Middle frontal gyrus (tissue), 1 donor: ENCODE measurements at regions not wholly inside any gene's neighbourhood (a gene's known extent, or its start where the extent isn't known, plus 50 kb on each side); places are given as distances from the start of the nearest gene placed in this dataset.
"Not testable (repeated sequence)": the region's sequence is repeated elsewhere in the genome, so short reads cannot be mapped to it uniquely, and the experiment has no call there.

ENCODE experiments used
- DNase-seq: peaks from one replicate; pipeline ENCODE4 v3.0.0-alpha.2; 2015; ENCODE audit warnings: low spot score; ENCODE audit errors: extremely low spot score

- DNase-seq, result not testable (repeated sequence)
Observed at GRCh38 chr5:62994842-62995241, 416.2 kb downstream of the LRRC70 start.

GRCh38 chr5:62985749-62986148 is 407.1 kb downstream of the LRRC70 start:
- DNase-seq, result no peak

- no peak for DNase-seq
Observed at GRCh38 chr5:62982348-62982747, 403.7 kb downstream of the LRRC70 start.

DNA sequence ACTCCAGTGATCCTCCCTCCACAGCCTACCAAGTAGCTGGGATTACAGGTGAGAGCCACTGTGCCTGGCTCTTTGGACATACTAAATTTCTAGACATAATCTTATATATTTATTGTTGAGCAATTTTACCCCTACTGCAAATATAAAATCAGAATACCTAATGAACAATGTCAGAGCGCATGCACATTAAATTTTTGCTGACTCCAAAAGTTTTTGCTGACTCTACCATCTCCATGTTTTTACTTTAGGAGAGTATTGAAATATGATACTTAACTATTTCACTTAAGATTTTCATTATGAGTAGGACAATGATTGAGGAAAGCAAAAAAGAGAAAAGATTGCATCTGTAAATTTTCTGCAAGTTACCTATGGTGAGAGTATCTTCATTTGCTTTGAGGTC is 402.3 kb downstream of the LRRC70 start:
- no peak for DNase-seq

DNA sequence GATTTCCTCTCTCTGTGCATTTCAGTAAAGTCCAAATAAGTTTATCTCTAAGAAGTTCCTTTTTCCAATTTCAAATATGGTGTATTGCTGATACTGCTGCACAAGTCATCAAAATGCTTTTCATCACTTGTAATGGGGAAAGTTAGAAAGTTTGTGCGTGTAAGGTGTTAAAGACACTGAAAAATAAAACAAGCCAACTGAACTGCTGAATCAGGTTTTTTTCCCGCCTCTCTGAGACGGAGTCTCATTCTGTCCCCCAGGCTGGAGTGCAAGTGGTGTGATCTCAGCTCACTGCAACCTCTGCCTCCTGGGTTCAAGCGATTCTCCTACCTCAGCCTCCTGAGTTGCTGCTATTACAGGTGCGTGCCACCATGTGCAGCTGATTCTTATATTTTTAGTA is 400.9 kb downstream of the LRRC70 start:
- no peak for DNase-seq

DNA sequence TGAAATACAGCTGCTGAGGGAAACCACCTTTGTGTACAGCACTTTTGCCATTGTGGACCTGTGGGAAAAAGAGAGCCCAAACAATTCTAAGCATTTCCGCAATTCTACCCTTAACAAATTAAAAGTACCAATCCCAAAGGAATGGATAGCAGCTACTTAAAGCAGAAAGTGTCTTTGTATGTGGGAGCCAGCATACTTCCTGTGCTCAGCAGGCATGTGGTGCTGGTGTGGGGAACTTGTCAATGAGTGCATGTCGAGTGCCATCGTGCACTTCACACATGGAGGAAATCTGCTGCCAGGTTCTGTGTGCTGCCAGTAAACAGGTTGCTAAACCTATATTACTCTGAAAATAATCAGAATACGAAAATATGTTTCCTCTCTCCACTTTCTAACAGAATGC is 399.0 kb downstream of the LRRC70 start:
- no peak for DNase-seq

DNA sequence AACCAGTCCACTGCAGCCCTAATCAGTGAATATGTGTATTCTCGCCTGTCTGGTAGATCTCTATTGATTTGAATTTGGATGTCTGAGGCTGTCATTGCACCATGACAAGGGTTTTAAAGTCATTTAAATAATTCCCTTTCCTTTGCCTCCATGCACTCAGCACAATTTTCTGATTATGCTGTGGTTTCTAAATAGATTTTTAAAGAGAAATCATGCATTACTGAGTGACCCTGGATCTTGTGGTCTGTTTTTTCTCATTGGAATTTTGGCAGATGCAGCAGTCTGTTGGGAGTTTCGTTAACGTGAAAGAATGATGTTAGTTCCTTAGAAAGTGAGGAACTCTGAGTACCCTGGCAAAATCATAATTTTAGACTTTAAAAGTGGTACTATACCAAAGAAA is 396.0 kb downstream of the LRRC70 start:
- DNase-seq, result no peak

DNA sequence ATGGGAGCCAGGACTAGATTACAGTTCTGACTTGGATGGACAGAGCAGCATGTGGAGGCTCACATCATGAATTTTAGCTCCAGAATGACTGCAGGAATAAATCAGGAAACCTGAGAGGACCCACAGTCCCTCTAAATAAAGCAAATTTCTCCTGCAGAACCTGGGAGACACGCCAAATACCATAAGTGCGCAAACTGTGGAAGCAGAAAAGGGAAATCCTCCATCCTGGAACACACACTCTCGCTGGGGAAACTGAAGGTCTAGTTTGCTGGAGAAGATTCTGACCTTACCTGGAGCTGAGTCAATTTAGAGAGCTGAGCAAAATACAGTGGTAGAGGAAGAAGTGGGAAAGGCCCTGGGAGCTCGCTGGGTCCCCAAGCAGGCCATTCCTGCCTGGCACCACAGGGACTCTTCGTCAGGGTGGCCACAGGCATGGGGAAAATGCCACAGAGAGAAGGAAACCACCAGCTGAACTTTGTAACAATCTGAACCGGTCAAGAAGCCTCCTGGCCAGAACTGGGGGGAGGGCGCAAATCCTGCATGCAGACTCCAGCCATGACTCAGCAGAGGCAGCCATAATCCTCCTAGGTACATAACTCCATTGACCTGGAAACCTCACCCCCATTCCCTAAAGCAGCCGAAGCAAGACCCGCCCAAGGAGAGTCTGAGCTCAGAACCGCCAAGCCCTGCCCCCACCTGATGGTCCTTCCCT is 390.9 kb downstream of the LRRC70 start:
- DNase-seq, result no peak

DNA sequence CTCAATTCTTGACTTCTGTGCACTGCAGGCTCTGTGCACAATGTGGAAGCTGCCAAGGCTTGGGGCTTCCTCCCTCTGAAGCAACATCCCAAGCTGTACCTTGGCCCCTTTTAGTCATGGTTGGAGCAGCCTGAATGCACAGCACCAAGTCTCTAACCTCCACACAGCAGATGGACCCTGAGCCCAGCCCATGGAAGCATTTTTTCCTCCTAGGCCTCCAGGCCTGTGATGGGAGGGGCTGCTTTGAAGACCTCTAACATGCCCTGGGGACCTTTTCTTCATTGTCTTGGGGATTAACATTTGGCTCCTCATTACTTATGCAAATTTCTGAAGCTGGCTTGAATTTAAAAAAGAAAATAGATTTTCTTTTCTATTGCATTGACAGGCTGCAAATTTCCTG is 385.8 kb downstream of the LRRC70 start:
- no peak for DNase-seq

- no peak for DNase-seq
Observed at GRCh38 chr5:62960781-62961180, 382.2 kb downstream of the LRRC70 start.

DNA sequence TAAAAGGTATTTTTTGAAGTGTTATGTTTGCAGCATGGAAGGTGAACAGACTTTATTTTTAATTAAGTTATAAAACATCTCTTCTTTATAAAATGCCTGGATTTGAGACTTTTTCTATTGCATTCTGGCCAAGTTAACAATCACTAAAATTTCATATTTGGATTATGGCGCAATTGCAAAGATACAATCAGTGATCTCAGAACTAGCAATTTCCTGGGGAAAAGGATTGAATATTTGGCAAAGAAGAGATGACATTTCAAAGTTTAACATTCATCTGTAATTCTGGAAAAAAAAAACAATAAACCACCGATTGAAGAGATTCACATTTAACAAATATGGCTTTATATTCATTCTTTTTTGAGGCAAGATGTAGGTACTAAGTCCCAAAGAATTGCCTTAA is 378.0 kb downstream of the LRRC70 start:
- DNase-seq, result no peak

GRCh38 chr5:62954578-62954977 is 376.0 kb downstream of the LRRC70 start:
- DNase-seq, result no peak

GRCh38 chr5:62948301-62948700 is 369.7 kb downstream of the LRRC70 start:
- DNase-seq, result no peak

GRCh38 chr5:62942384-62942783 is 363.8 kb downstream of the LRRC70 start:
- DNase-seq, result no peak

DNA sequence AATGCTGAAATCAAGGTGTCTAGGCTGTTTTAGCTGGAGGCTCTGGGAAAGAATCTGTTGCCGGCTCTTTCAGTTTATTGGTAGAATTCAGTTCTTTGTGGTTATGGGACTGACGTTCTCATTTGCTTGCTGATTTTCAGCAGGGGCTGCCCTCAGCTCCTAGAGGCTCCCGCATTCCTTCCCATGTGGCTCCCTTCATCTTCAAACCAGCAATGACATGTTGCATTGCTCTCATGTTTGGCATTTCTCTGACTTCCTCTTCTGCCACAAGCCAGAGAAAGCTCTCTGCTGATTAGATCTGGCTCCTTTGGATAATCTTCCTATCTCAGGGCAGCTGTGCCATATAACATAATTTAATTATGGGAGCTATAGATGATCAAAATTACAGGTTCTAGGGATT is 360.3 kb downstream of the LRRC70 start:
- no peak for DNase-seq

DNA sequence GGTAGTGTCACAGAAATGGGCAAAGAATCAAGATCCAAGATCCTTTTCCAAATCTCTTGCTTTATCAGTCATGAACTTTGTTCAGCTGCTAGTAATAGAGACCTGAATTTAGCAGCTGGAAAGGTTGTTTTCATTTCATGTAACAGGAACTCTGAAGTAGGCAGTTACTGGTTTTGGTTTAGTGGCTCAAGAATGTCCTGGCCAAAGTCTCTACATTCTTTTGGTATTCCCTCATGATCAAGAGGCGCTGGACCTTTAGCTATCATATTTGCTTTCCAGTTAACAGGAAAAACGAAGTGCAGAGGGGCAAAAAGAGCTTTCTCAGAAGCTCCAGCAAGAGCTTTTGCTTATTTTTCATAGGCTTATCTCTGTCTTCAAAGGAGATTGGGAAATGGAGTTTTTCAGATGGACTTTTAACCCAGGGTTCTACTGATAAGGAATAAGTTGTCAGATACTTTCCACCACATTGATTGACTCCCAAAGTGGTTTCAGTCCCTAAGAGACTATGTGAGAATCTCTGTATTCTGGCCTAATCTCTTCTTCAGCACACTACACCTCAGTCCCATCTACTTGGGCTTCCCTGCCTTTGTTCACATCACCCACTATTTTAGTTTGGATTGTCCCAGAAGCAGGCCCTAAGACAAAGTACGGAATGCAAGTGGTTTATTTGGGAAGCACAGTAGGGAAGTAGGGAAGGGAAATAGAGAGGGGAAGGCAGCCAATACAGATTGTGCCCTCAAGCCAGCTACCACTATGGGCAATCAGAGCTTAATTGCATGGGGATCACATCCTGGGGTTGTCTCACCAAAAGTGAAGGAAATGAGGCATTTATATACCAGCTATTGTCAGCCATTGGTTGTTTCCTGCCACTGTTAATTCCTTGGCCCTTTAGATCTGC is 359.3 kb downstream of the LRRC70 start:
- no peak for DNase-seq

DNA sequence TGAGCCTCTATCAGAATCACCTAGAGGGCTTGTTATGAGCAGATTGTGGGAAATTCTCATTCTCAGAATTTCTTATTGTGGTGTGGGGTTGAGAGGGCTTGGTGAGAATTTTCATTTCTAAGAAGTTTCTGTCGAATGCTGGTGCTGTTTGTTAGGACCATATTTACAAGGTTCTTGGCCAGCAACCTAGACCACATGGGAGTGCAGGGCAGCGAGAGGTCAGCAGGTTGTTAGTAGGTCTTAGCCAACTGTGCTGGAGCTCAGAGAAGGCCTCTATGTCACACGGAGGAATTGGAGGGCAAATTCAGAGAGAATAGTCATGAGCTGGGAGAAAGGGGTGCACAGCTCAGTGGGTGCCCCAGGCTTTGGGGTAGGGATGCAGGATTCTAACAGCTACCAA is 357.0 kb downstream of the LRRC70 start:
- no peak for DNase-seq

DNA sequence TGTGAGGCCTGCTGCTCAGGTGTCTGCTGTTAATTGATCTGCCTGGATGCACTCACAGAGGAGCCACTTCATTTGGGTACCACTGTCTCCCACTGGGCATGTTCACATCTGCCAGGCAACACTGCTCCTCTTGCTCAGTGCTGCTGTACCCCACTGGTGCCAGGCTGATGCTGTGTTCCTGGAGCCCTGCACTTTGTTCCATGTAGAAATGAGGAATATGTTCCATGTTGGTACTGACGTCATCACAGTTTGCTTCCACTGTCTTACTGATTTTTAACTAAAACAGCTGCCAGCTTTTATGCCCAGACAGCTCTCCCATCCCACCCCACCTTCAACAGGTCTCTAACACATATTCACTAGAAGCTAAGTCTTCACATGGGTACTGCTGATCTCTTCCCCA is 355.7 kb downstream of the LRRC70 start:
- DNase-seq, result no peak

DNA sequence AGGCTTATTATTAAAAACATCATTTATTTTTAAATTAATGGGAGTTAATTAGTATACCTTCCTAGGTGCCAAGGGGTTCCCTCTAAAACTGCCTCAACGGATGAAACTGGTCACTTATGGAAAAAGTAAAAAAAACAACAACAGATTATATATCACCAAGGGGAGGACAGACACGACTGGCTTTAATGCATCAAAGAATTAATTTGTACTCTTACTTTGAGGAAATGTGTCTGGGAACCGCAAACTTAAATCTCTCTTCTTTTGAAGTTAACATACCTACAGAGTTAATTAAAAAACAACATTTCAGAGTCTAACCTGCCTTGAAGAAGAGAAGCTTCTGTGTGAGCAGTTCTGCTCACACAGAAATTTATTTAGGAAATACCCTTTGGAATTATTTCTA is 354.6 kb downstream of the LRRC70 start:
- DNase-seq, result no peak

DNA sequence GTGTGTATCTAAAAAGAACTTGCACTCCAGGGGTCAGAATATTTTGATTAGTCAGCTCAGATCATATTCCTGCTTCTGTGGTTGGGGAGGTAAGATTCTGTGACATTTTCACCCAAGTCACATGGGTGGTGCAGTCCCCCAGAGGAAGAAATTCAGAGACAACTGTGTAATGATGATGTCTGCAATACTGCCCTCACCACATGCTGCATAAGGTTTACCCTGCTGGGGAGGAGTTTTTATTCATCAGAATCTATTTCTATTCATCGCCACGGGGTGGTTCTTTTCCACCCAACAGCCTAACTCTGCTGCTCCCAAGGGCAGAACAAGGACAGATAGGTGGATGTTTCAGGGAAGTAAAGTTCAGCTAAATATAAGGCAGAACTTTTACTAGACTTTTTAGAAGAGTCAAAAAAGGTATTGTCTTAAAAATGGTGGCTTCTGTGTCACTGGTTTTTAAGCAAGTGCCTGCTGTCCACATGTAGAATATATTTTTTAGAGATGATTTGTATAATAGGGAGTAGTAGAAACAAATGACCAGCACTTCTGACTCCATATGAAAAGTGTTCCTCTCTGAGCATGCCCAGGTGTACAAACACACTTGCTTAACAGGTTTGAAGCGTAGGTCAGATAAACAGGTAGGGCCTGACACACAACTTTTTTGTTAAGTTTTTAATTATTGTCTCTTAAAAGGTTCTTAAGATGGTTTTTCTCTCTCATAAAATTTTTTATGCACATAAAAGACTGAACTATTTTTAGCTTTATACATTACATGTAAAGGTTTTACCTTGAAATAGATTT is 352.7 kb downstream of the LRRC70 start:
- DNase-seq, result no peak

- DNase-seq, result no peak
Observed at GRCh38 chr5:62922191-62922590, 343.6 kb downstream of the LRRC70 start.

GRCh38 chr5:62920856-62921255 is 342.2 kb downstream of the LRRC70 start:
- no peak for DNase-seq
